GM12878 (cell line): ENCODE measurements at regions not wholly inside any gene's neighbourhood (a gene's known extent, or its start where the extent isn't known, plus 50 kb on each side); places are given as distances from the start of the nearest gene placed in this dataset.

Experiments used
- EZH2 ChIP-seq: IDR thresholded peaks from 2 replicates; pipeline ENCODE4 v1.6.1; 2012; ENCODE audit warnings: low read depth, mild to moderate bottlenecking, control low read depth, inconsistent platforms, low read length, borderline replicate concordance; ENCODE audit not compliant: control insufficient read depth
- HDAC6 ChIP-seq: fragments of 200-600 bp; sonication (generic); IDR thresholded peaks from one replicate; pipeline ENCODE4 v1.8.0; 2017; ENCODE audit warnings: antibody characterized with exemption; ENCODE audit not compliant: unreplicated experiment
- JUNB ChIP-seq: IDR thresholded peaks from 2 replicates; pipeline ENCODE4 v1.6.1; 2016; ENCODE audit warnings: antibody characterized with exemption, mild to moderate bottlenecking
- MXI1 ChIP-seq: fragments of 150-350 bp; IDR thresholded peaks from 2 replicates; pipeline ENCODE4 v1.6.1; 2011; ENCODE audit warnings: low read depth, mild to moderate bottlenecking, inconsistent platforms, low read length, improper control_type of control experiment
- POLR2A ChIP-seq: IDR thresholded peaks from 2 replicates; pipeline ENCODE4 v1.6.1; 2011; ENCODE audit warnings: low read depth, mild to moderate bottlenecking, low read length
- REST ChIP-seq: IDR thresholded peaks from 2 replicates; pipeline ENCODE4 v1.6.1; 2012; ENCODE audit warnings: mild to moderate bottlenecking, low read depth, low read length
- RFX5 ChIP-seq: IDR thresholded peaks from 2 replicates; pipeline ENCODE4 v1.6.1; 2011; ENCODE audit warnings: low read depth, low read length, improper control_type of control experiment

- TF ChIP-seq HDAC6 (no peak), EZH2 (no peak), JUNB (no peak), REST (no peak), POLR2A (no peak), RFX5 (no peak), MXI1 (no peak)
Observed at GRCh38 chr21:28177124-28177523, 815.6 kb downstream of the LTN1 start.
